DOHH2 (cell line): ENCODE measurements at regions not wholly inside any gene's neighbourhood (a gene's known extent, or its start where the extent isn't known, plus 50 kb on each side); places are given as distances from the start of the nearest gene placed in this dataset.

Source experiments
- CTCF ChIP-seq: fragments of 200-600 bp; sonication (generic); IDR thresholded peaks from one replicate; pipeline ENCODE4 v1.5.1; 2014; ENCODE audit warnings: antibody characterized with exemption, mild to moderate bottlenecking, low read depth, low read length; ENCODE audit not compliant: poor library complexity, severe bottlenecking
- EZH2phosphoT487 ChIP-seq: fragments of 200-600 bp; sonication (generic); IDR thresholded peaks from 2 replicates; pipeline ENCODE4 v1.6.1; 2017; ENCODE audit warnings: borderline replicate concordance, mild to moderate bottlenecking, antibody characterized with exemption, low read length, moderate library complexity, mixed read lengths

- no peak for TF ChIP-seq CTCF
- TF ChIP-seq EZH2phosphoT487 = no peak
Observed at GRCh38 chr1:110785055-110785454, 87.9 kb upstream of the CD53 start.
